GM21786 (cell line): ENCODE measurements at regions not wholly inside any gene's neighbourhood (a gene's known extent, or its start where the extent isn't known, plus 50 kb on each side); places are given as distances from the start of the nearest gene placed in this dataset.
"Not testable (repeated sequence)": the region's sequence is repeated elsewhere in the genome, so short reads cannot be mapped to it uniquely, and the experiment has no call there.

Experiments
- ATAC-seq: cut with Tn5 transposase; IDR thresholded peaks from one replicate; pipeline ENCODE4 v1.9.1; 2021; ENCODE audit not compliant: unreplicated experiment

DNA sequence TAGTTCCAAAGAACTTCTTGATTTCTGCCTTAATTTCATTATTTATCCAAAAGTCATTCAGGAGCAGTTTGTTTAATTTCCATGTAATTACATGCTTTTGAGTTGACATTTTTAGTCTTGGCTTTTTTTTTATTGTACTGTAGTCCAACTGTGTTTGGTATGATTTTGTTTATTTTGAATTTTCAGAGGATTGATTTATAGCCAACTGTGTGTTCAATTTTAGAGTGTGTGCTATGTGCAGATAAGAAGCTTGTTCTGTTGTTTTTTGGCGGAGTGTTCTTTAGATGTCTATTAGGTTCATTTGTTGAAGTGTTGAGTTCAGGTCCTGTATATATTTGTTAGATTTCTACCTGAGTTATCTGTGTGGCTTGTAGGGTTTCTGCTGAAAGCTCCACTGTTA is 533.6 kb downstream of the TRAM1L1 start:
- no peak for ATAC-seq

GRCh38 chr4:116547632-116548031 is 537.7 kb downstream of the TRAM1L1 start:
- ATAC-seq, result no peak

DNA sequence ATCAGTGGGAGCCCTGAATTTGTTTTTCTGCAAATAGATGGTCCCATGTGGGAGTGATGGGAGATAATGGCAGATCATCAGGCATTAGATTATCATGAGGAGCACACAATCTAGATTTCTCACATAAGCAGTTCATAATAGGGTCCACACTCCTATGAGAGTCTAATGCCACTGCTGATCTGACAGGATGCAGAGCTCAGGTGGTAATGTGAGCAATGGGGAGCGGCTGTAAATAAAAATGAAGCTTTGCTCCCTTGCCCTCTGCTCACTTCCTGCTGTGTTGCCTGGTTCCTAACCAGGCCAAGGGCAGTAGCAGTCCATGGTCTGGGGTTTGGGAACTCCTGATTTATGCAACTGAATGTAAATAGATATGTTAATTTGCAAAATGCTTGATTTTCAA is 538.6 kb downstream of the TRAM1L1 start:
- ATAC-seq, result no peak

DNA sequence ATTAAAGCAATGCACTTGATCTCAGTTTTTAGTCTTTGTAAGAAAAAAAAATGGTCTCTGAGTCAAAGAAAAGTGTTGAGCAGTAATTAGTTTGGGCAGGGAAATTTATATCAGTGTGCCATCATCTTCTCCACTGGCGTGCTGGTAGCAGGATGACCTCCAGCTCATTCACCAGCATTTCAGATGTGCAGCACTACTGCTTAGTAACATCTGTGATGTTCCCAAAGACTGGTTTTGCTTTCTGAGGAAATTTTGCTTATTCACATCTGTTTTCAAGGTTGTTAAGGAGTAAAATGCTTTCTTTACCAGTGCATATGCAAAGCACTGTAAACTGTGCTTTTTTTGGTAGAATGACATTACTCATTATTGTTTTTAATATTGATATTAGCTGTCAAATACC is 540.4 kb downstream of the TRAM1L1 start:
- ATAC-seq, result no peak

DNA sequence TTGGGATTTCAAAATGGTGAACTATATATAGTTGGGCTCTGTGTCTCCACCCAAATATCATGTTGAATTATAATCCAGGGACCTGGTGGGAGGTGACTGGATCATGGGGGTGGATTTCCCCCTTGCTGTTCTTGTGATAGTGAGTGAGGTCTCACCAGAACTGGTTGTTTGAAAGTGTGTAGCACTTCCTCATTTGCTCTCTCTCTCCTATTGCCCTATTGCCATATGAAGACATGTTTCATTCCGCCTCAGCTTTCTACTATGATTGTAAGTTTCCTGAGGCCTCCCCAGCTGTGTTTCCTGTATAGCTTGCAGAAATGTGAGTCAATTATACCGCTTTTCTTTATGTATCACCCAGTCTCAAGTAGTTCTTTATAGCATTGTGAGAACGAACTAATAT is 545.6 kb downstream of the TRAM1L1 start:
- no peak for ATAC-seq

DNA sequence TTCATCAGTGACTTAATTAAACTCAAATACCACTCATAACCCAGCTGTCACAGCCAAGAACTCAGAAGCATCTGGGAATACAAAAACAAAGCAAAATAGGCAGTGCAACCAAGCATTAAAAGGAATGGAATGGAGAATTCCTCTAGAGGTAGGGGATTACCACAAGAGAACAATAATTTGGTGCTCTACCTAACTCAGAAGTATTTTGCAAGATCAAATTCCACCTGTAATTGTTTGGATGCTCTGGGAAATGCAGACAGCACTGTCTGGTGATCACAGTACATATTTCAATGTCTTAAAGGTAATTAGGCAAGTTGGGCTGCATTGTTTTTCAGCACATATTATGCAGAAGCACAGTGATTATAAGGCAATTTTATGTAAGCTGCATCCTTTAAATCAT is 547.5 kb downstream of the TRAM1L1 start:
- no peak for ATAC-seq

- ATAC-seq, result not testable (repeated sequence)
Observed at GRCh38 chr4:116536024-116536423, 549.4 kb downstream of the TRAM1L1 start.

GRCh38 chr4:116531870-116532269 is 553.5 kb downstream of the TRAM1L1 start:
- peak; percentile 71 for ATAC-seq

DNA sequence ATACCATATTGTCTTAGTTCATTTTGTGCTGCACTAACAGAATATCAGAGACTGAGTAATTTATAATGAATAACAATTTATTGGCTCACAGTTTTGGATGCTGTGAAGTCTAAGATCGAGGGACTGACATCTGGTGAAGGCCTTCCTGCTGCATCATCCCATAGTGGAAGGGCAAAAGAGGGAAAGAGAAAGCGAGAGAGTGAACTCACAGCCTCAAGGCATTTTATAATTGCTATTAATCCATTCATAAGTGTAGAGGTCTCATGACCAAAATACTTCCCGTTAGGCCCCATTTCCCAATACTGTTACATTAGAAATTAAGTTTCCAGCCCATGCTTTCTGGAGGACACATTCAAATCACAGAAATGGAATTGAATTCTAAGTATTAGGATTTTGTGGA is 554.4 kb downstream of the TRAM1L1 start:
- ATAC-seq, result no peak

DNA sequence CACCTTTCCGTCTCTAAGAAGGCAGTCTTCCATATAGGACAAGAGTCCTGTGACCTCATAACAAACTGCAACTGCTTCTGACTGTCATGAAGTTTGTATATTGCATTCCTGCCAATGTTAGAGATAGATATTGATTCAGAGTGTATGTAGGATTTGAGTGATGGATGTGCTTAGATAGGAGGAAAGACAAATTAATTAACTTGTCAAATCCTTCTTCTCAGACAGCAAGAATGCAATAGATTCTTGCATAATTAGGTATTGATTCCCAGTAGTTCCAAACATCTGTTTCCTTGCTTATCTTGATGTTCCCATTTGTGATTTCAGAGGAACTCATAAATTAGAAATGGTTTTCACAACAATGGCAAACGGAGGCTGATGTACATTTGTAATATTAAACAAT is 555.3 kb downstream of the TRAM1L1 start:
- no peak for ATAC-seq

DNA sequence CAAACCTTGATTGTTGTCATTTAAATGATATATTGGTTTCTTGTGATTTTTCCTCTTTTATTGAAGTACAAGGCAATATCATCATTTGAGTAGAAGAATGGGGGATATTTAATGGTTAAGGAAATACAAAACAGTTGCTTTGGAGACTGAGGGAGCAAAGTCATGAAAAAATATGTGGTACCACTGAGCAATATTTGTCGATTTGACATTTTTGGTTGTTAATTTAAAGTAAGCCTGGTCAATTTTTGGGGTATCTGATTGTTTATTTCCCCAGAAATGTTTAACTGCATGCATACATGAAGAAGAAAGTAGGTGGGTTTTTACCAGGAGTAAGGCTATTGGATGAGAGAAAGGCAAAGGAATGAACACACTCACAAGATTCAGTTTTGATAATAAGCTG is 556.2 kb downstream of the TRAM1L1 start:
- ATAC-seq, result no peak

DNA sequence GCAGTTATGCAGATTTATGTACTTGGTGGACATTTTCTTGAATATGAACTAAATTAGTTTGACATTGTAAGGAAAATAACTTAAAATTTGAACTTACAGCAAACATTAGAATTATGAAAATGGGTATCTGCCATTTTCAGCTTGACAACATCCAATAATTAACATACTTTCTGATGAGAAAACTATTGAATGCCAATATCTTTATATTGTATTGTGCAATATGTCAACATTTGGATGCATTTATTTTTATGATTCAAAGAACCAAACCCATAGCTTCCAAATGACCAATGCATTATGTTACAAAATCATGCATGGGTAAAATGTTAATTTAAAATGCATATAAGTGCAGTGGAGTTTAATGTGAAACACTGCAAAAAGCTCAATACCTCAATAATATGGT is 562.5 kb downstream of the TRAM1L1 start:
- ATAC-seq, result no peak

GRCh38 chr4:116520886-116521285 is 564.5 kb downstream of the TRAM1L1 start:
- peak; percentile 71 for ATAC-seq

GRCh38 chr4:116516711-116517110 is 568.7 kb downstream of the TRAM1L1 start:
- ATAC-seq, result no peak

DNA sequence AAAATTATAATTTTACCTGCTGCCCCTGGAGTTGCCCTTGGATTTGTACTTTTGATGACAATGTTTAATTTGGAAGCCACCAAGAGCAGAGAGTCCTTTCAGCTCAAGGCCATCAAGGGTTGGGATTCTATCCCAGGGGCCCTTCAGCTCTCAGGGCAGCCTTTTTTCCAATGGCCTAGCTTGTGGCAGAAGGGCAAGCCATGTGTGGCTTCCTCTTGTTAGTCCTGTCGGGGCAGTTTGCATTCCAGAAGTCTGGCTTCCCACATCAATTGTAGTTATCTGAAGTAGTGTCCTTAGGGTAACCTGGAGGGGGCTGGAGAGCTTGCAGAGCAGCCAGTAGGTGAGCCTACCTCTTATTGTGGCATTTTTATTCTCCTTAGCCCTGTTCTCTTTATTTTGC is 569.4 kb downstream of the TRAM1L1 start:
- no peak for ATAC-seq

DNA sequence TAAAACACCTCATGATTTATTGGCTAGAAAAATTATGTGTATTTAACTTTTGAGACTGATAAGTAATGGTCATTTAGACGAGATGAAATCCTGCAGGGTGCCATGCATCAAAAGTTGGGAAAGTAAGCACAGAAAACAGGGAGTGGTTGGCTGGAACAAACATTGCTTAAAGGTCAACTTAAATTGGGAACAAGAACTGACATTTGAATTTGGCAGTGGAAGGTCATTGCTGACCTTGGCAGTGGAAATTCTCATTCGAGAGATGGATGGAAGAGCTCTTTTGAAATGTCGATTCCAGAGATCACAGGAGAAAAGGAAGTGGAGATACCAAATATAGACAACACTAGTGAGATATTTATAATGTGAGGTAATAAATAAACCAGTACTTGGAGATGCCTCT is 572.8 kb downstream of the TRAM1L1 start:
- no peak for ATAC-seq

- ATAC-seq, result no peak
Observed at GRCh38 chr4:116501954-116502353, 583.4 kb downstream of the TRAM1L1 start.

DNA sequence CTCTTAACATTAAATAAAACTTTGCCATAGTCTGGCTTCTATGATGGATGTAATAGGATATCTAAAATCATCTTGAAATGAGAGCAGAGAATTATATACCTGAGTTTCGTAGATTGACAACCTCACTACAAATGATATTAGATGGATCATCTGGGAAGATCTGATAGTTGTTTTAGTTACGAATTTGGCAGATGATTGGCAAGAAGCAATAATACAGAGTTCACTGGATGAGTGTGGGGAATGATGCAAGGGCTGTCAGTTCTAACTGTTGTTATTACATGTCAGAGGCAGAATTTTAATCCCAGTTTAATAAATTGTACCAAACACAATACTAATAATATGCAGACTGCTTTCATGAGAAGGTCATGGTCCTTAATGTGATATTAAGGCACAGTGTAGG is 585.2 kb downstream of the TRAM1L1 start:
- ATAC-seq, result no peak

DNA sequence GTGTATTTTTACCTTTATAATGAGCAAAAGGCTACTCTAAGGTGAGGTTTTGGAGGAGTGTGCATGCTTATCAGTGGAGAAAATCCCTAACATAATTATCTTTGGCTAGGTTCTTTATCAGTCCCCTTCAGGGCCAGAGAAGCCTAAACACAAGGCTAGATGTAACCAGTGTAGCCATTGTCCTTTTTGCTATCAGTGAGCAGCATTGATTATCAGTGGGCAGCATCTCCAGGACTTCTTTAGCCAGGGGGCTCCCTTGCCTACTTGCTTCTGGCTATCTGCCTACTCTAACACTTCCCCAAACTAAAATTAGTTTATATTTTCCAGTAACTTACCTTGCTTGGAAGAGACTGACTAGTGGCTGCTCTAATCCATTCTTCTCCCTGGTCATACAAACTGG is 595.6 kb downstream of the TRAM1L1 start:
- ATAC-seq, result no peak

DNA sequence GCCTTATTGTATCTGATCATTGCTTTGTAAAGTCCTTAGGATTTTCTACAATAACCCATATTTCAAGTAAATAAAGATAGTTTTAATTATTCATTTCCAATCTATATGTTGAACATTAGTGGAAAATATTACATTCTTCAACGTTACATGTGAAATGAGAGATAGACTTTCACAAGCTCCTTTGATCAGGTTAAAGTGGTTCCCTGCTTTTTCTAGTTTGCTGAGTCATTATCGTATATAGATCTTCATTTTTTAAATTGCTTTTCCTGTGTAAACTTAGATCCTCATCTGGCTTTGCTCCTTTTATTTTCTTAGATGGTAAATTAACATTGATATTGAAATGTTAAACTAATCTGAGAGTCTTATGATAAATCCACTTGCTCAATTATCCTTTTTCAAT is 599.0 kb downstream of the TRAM1L1 start:
- ATAC-seq, result no peak

DNA sequence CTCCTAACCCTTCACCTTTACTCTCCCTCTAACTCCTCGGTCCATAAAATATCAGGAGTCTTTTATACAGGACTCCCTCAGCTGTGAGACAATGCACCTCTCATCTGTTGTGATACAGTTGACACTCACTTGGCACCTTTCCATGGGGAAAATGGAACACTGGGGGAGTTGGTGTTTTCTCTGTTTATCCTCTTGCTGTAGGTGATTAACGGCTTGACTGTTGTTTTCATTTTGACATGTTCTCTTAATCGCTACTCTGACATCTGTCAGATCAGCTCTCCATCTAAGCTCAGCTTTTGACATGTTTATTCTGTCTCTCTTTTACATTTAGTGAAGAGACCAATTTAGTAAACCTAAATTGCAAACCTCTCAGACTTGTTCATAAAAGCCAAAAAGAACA is 604.8 kb downstream of the TRAM1L1 start:
- no peak for ATAC-seq

DNA sequence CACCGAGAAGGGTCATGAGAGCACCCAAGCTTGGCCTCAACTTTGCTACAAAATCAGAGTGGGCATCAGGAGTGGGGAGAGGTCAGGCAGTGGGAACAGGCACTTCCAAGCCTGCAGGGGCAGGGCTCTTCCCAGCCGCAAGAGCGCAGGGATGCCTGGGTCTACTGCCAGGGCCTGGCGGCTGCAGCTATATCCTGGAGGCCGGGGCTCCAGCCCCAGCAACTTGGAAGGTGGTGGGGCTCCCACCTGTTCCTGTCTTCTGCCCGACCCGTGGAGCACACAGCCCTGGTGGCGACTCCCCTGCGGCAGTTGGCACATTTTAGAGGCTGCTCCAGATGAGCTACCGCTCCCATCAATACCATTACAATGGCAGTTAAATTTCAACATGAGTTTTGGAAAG is 607.0 kb downstream of the TRAM1L1 start:
- no peak for ATAC-seq

DNA sequence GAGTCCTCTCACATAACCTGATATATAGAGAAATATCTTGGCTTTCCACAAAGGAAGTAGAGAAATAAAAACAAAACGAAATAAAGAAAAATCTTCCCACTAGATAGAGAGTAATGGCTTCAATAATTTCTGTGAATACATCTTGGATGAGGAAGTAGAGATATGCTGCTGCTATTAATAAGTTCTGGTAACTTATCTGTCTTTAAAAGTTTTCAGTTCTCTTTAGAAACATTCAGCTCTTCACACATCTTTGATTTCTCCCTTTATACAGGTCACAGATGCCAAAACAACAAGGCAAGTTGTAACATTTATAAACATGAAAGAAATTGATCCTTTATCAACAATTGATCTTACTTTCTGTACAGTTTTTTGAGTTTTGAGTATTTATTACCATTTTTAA is 615.8 kb downstream of the TRAM1L1 start:
- ATAC-seq, result peak; percentile 89

- ATAC-seq, result no peak
Observed at GRCh38 chr4:116453127-116453526, 632.2 kb downstream of the TRAM1L1 start.
